HepG2 (cell line): ENCODE measurements at regions not wholly inside any gene's neighbourhood (a gene's known extent, or its start where the extent isn't known, plus 50 kb on each side); places are given as distances from the start of the nearest gene placed in this dataset.
"Not testable (repeated sequence)": the region's sequence is repeated elsewhere in the genome, so short reads cannot be mapped to it uniquely, and the experiment has no call there.

Experiments used
- ATAC-seq: fragments of 200-7000 bp; cut with Tn5 transposase; 3 replicates; pipeline ENCODE4 v1.9.1; 2020; ENCODE audit warnings: mild to moderate bottlenecking, moderate library complexity
- BruUV-seq: library from RNA; stranded (reverse); fragments of 400-500 nt; replicated peaks from 2 replicates; lab custom pipeline; 2021; lab: Mats Ljungman, UMichigan
- CTCF ChIA-PET: fragments of 300-600 bp; formaldehyde crosslinking; extraction: SDS; loops from one replicate; lab custom pipeline; 2021; ENCODE audit warnings: low total read pairs, inconsistent platforms, low intra/inter-chr PET ratio; lab: Yijun Ruan, JAX
- POLR2A ChIA-PET: fragments of 350-600 bp; sonication (Branson Sonifier 250); formaldehyde crosslinking; loops from one replicate; lab custom pipeline; 2020; ENCODE audit warnings: antibody characterized with exemption, inconsistent platforms; lab: Yijun Ruan, JAX
- DNase-seq: peaks from one replicate; pipeline ENCODE4 v3.0.0-alpha.2; 2015; ENCODE audit warnings: low spot score
- FAIRE-seq: peaks from 3 replicates; lab custom pipeline; 2011; peaks lifted over from hg19 to GRCh38; lab: Jason Lieb, UNC
- H2AFZ ChIP-seq: one replicate; pipeline ENCODE4 v1.6.1; 2011; ENCODE audit warnings: low read length, inconsistent platforms
- H3K27ac ChIP-seq: fragments of 300-600 bp; 3 replicates; pipeline ENCODE4 v1.8.0; 2011; ENCODE audit warnings: mixed run types, mild to moderate bottlenecking, mixed read lengths, low read length, inconsistent platforms; ENCODE audit not compliant: insufficient read depth; ENCODE audit errors: extremely low read length
- H3K27me3 ChIP-seq, 2 experiments: fragments of 200-600 bp in 1 of 2; 2 replicates in 1 of 2; 3 replicates in 1 of 2; pipeline versions ENCODE4 v1.6.0 to v1.8.0; 2011; ENCODE audit warnings: low read length in 2 of 2, mild to moderate bottlenecking in 2 of 2, moderate library complexity in 2 of 2, inconsistent platforms in 1 of 2; ENCODE audit not compliant: insufficient read depth in 2 of 2, control insufficient read depth in 1 of 2
- H3K36me3 ChIP-seq, 2 experiments: fragments of 200-600 bp in 1 of 2; replicated peaks in 1 of 2; 2 replicates in 1 of 2; 3 replicates in 1 of 2; pipeline versions ENCODE4 v1.5.1 to v1.8.0; 2011; ENCODE audit warnings: low read length in 2 of 2, inconsistent platforms in 1 of 2; ENCODE audit not compliant: insufficient read depth in 2 of 2, control insufficient read depth in 1 of 2
- H3K4me1 ChIP-seq: 2 replicates; pipeline ENCODE4 v1.5.1; 2012; ENCODE audit warnings: low read length, inconsistent platforms; ENCODE audit not compliant: insufficient read depth
- H3K4me2 ChIP-seq: 2 replicates; pipeline ENCODE4 v1.6.0; 2011; ENCODE audit warnings: low read depth, low read length, inconsistent platforms
- H3K4me3 ChIP-seq, 3 experiments: fragments of 200-600 bp in 1 of 3; sonication (generic), shearing (Covaris generic) in 1 of 3; replicated peaks in 1 of 3; 2 replicates each; pipeline ENCODE4 v1.5.1; 2011 to 2016; ENCODE audit warnings: low read length in 3 of 3, inconsistent platforms in 2 of 3, low read depth in 2 of 3, mild to moderate bottlenecking in 2 of 3, control low read depth in 1 of 3, mixed read lengths in 1 of 3; ENCODE audit not compliant: insufficient read depth in 1 of 3
- H3K79me2 ChIP-seq: one replicate; pipeline ENCODE4 v1.6.1; 2011; ENCODE audit warnings: low read length, inconsistent platforms; ENCODE audit not compliant: insufficient read depth
- H3K9ac ChIP-seq: 2 replicates; pipeline ENCODE4 v1.6.0; 2011; ENCODE audit warnings: mild to moderate bottlenecking, low read depth, low read length, inconsistent platforms; ENCODE audit not compliant: insufficient read depth
- H3K9me3 ChIP-seq: 2 replicates; pipeline ENCODE4 v1.5.1; 2012; ENCODE audit warnings: mild to moderate bottlenecking, low read length
- H4K20me1 ChIP-seq: 2 replicates; pipeline ENCODE4 v1.6.0; 2011; ENCODE audit warnings: inconsistent platforms, mild to moderate bottlenecking, low read length, moderate library complexity; ENCODE audit not compliant: insufficient read depth
- CREB1 ChIP-seq, 2 experiments: fragments of 450-650 bp in 1 of 2; IDR thresholded peaks; 2 replicates each; pipeline ENCODE4 v1.6.1; 2016 to 2017; ENCODE audit warnings: control low read depth in 1 of 2, mild to moderate bottlenecking in 1 of 2, missing compliant biosample characterization in 1 of 2, missing genetic modification characterization in 1 of 2
- MXD4 ChIP-seq: IDR thresholded peaks from 2 replicates; pipeline ENCODE4 v1.6.1; 2016; ENCODE audit warnings: mild to moderate bottlenecking, missing biosample characterization, missing genetic modification reagents
- ZNF326 ChIP-seq: sonication (generic); formaldehyde crosslinking; IDR thresholded peaks from 2 replicates; pipeline ENCODE4 v1.4.0; 2020; ENCODE audit warnings: missing genetic modification reagents, borderline replicate concordance
- ZNF563 ChIP-seq: sonication (generic); formaldehyde crosslinking; IDR thresholded peaks from 2 replicates; pipeline ENCODE4 v1.8.0; 2022; ENCODE audit warnings: mild to moderate bottlenecking, moderate library complexity, missing genetic modification reagents
- WGBS: methylation state at CpG from one replicate; pipeline ENCODE4 v1.1.6; 2017; ENCODE audit warnings: low lambda C conversion rate; 5-methylcytosine and 5-hydroxymethylcytosine counted together
- in situ Hi-C: cut with HindIII; loops from 2 replicates; pipeline ENCODE4 v1.10.0; 2017; ENCODE audit warnings: low pct_unique_long_range_greater_than_20kb; ENCODE audit not compliant: extremely low pct_ligation_motif_present
- intact Hi-C: fragments of 100-400 bp; cut with micrococcal nuclease; formaldehyde crosslinking; loops from one replicate; pipeline ENCODE4 v1.10.0; 2022; ENCODE audit not compliant: unreplicated experiment

- WGBS, result 46% methylated on average over 10 of the region's 13 CpGs
- peaks cover 0 to 4% of the 10 kb centered on the region in 2 experiments; a peak in 2 of 5 replicates for H3K27me3 ChIP-seq
- no peak for FAIRE-seq
- no TSS peak for BruUV-seq
- CTCF ChIA-PET, result no interaction called here
- in situ Hi-C loops, result no loop called here
- H3K4me3 ChIP-seq, result no peak overlapping the region
- no peaks in the 10 kb centered on the region for H4K20me1 ChIP-seq
- H3K79me2 ChIP-seq, result no peaks in the 10 kb centered on the region
- TF ChIP-seq ZNF563 (no peak), MXD4 (no peak), CREB1 (IDR thresholded peaks at IDR 0.05) (peak; percentile 87), CREB1 (CRISPR knock-in tag; IDR thresholded peaks at IDR 0.05) (no peak), ZNF326 (no peak)
- POLR2A ChIA-PET, result no interaction called here
- no peak overlapping the region for H3K9ac ChIP-seq
- no peak overlapping the region for H3K4me2 ChIP-seq
- intact Hi-C loops, result no loop called here
- no peaks in the 10 kb centered on the region for H3K36me3 ChIP-seq
- H3K4me1 ChIP-seq, result peaks cover 9% of the 10 kb centered on the region; the same call in 1 of the 2 replicates
- H3K9me3 ChIP-seq, result peaks cover 17% of the 10 kb centered on the region
- no peak for DNase-seq
- ATAC-seq, result no peak
- no peak overlapping the region for H2AFZ ChIP-seq
- H3K27ac ChIP-seq, result no peak overlapping the region
These were observed 190.3 kb downstream of the BANP start for GRCh38 chr16:88141580-88141979.

DNA sequence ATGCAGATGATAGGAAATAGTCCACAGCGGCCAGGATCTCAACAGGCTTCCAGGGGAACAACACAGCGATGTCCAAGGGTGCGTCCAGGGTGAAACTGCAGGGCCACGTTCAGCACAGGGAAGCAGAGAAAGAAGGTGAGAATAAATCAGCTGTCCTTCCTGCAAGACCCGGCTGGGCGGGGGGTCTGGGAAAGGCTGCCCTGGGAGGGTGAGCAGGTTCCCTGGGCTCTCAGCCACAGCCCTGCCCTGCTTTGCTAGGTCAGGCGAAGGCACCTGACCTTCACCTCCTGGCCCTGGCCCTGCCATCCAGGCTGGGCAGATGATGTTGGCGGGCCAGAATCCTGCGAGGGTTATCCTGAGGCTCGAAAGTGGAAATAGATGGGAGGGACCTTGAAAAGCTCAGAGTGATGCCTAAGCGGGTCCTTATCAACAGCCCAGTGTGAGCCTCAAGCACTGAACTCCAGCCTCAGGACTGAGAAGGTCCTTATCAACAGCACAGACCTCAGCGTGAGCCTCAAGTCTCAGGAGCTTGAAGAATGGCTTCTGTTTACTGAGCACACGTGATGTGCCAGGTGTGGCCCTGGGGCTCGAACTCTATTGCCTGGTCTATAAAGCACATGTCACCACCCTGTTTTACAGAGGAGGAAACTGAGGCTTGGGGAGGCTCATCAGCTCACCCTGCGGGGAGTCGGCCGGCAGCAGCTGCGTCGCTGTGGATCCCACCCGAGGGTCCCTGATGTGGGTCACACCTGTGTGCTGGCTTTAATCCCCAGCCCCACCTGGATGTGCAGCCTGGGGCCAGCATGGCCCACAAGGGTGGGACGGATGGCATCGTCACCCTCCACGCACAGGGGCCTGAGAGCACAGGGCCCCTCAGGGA is 191.1 kb downstream of the BANP start:
- H3K27me3 ChIP-seq, FAIRE-seq, intact Hi-C loops, ATAC-seq, H3K36me3 ChIP-seq, H3K27ac ChIP-seq, H2AFZ ChIP-seq, POLR2A ChIA-PET, H3K79me2 ChIP-seq, H3K9ac ChIP-seq, H3K4me1 ChIP-seq, H3K4me2 ChIP-seq, in situ Hi-C loops, DNase-seq, CTCF ChIA-PET, H4K20me1 ChIP-seq, H3K4me3 ChIP-seq, BruUV-seq: not testable (repeated sequence)
- peaks cover 17% of the 10 kb centered on the region for H3K9me3 ChIP-seq
- 59% methylated on average over 21 of the region's 23 CpGs for WGBS

DNA sequence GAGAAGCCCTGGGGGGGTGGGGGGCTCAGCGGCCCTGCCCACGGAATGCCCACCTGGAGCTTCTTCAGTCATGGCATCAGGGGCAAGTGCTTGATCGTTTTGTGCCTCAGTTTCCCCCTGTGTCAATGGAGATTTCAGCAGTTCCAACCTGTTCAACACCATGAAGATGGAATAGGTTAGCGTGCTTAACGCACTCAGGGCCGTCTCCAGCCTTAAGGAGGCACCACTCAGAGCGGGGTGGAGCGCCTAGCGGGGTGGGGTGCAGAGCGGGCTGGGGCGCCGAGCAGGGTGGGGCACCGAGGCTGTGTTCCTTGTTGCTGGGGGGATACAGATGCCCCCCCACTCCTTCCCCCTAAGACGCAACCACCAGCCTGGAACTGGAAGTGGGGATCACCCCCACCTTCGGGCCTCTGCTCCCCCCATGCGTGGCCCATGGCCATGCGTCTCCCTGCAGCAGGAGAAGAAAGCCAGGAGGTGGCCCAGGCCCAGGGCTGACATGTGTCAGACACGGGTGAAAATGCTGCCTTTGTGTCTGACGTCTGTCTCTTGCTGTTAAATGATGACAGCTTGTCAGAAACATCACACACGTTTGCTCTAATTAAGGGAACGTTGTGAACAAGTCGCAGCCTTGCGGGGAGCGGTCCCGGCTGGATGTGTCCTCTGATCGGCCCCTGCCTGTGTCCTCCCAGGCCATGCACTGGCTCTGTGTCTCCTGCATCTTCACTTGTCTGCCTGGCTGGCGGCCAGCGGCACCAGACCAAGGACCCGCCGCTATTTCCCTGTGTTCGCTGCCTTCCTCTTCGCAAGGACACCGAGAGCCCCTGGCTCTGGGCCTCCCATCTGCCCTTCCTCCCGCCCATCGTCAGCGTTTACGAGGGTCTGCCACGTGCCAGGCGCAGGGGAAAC is 192.1 kb downstream of the BANP start:
- CTCF ChIA-PET, H3K27ac ChIP-seq, H4K20me1 ChIP-seq, H3K4me2 ChIP-seq, H3K4me3 ChIP-seq, H3K36me3 ChIP-seq, intact Hi-C loops, POLR2A ChIA-PET, ATAC-seq, H3K79me2 ChIP-seq, FAIRE-seq, H3K9me3 ChIP-seq, DNase-seq, H3K9ac ChIP-seq, in situ Hi-C loops, H2AFZ ChIP-seq, BruUV-seq: not testable (repeated sequence)
- peaks cover 0 to 13% of the 10 kb centered on the region in 2 experiments; a peak in 3 of 5 replicates for H3K27me3 ChIP-seq
- peaks cover 14% of the 10 kb centered on the region for H3K4me1 ChIP-seq
- WGBS, result 100% methylated on average over 2 of the region's 39 CpGs
